ENCODE measurements at regions not wholly inside any gene's neighbourhood (a gene's known extent, or its start where the extent isn't known, plus 50 kb on each side); places are given as distances from the start of the nearest gene placed in this dataset.

- TF ChIP-seq ZNF274 (IDR thresholded peaks at IDR 0.05; ENCODE audit: low read depth, low read length) (no peak), EZH2 (IDR thresholded peaks at IDR 0.05) (no peak), CTCF (IDR thresholded peaks at IDR 0.05 in 2 of 3, conservative IDR thresholded peaks at IDR 0.05 in 1 of 3; ENCODE audit: borderline replicate concordance in 1 of 3, insufficient read depth in 1 of 3, low read depth in 2 of 3, low read length in 2 of 3) (no peak), EZH2phosphoT487 (IDR thresholded peaks at IDR 0.05; ENCODE audit: borderline replicate concordance) (no peak), RAD21 (IDR thresholded peaks at IDR 0.05; ENCODE audit: low read depth) (no peak), FOSL1 (IDR thresholded peaks at IDR 0.05; ENCODE audit: low read depth) (no peak), POLR2A (IDR thresholded peaks at IDR 0.05; ENCODE audit: borderline replicate concordance, extremely low read depth, insufficient read depth, insufficient read length) (no peak), ZFX (IDR thresholded peaks at IDR 0.05) (no peak), POLR2AphosphoS5 (IDR thresholded peaks at IDR 0.05; ENCODE audit: low read depth, low read length) (no peak), SP1 (IDR thresholded peaks at IDR 0.05; ENCODE audit: low read depth) (no peak), EGR1 (IDR thresholded peaks at IDR 0.05; ENCODE audit: low read depth) (no peak), ZBTB33 (IDR thresholded peaks at IDR 0.05; ENCODE audit: extremely low read depth, insufficient replicate concordance, low read length) (no peak), CEBPB (IDR thresholded peaks at IDR 0.05; ENCODE audit: low read depth) (no peak)
These were observed 65.8 kb downstream of the FOS start for GRCh38 chr14:75344411-75344810.

All from HCT116 (cell line).